Common myeloid progenitor, CD34-positive (primary cell): ENCODE measurements at regions not wholly inside any gene's neighbourhood (a gene's known extent, or its start where the extent isn't known, plus 50 kb on each side); places are given as distances from the start of the nearest gene placed in this dataset.

ENCODE experiments used
- CTCF ChIA-PET: fragments of 350-600 bp; sonication (Branson Sonifier 250); formaldehyde crosslinking; loops from one replicate; lab custom pipeline; 2021; ENCODE audit warnings: antibody characterized with exemption; lab: Charles Lee
- POLR2A ChIA-PET: fragments of 350-600 bp; sonication (Branson Sonifier 250); formaldehyde crosslinking; loops from one replicate; lab custom pipeline; 2021; ENCODE audit warnings: antibody characterized with exemption; lab: Charles Lee
- DNase-seq, 3 donors: peaks; one replicate each; pipeline versions ENCODE4 v3.0.0 to v3.0.0-alpha.2; 2013
- H3K27ac ChIP-seq, 2 experiments: 1 replicate in 1 of 2; 2 replicates in 1 of 2; pipeline ENCODE4 v1.7.0; 2013; ENCODE audit warnings: inconsistent platforms in 2 of 2, low read length in 2 of 2, mild to moderate bottlenecking in 2 of 2, low read depth in 1 of 2, moderate library complexity in 1 of 2; ENCODE audit not compliant: severe bottlenecking in 2 of 2, insufficient read depth in 1 of 2, poor library complexity in 1 of 2
- H3K27me3 ChIP-seq, 5 experiments: replicated peaks in 2 of 5; 1 replicate in 3 of 5; 2 replicates in 2 of 5; pipeline versions ENCODE4 v1.6.1 to v1.7.0; 2013; ENCODE audit warnings: low read length in 4 of 5, mild to moderate bottlenecking in 2 of 5, moderate library complexity in 2 of 5, inconsistent platforms in 1 of 5; ENCODE audit not compliant: insufficient read depth in 5 of 5, control insufficient read depth in 4 of 5
- H3K36me3 ChIP-seq, 4 experiments: 1 replicate in 2 of 4; 2 replicates in 2 of 4; pipeline versions ENCODE4 v1.6.1 to v1.7.0; 2013; ENCODE audit warnings: low read length in 3 of 4, control low read depth in 1 of 4, mild to moderate bottlenecking in 1 of 4; ENCODE audit not compliant: control insufficient read depth in 4 of 4, insufficient read depth in 4 of 4
- H3K4me1 ChIP-seq, 4 experiments: 1 replicate in 3 of 4; 2 replicates in 1 of 4; pipeline versions ENCODE4 v1.6.1 to v1.7.1; 2013; ENCODE audit warnings: low read length in 3 of 4, mild to moderate bottlenecking in 3 of 4, control low read depth in 1 of 4, inconsistent platforms in 1 of 4, moderate library complexity in 1 of 4; ENCODE audit not compliant: control insufficient read depth in 4 of 4, insufficient read depth in 4 of 4; ENCODE audit errors: control extremely low read depth in 1 of 4
- H3K4me3 ChIP-seq, 7 experiments: 1 replicate in 4 of 7; 2 replicates in 3 of 7; pipeline versions ENCODE4 v1.5.1 to v1.7.0; 2013; ENCODE audit warnings: mild to moderate bottlenecking in 7 of 7, low read length in 6 of 7, moderate library complexity in 6 of 7, inconsistent platforms in 2 of 7, low read depth in 2 of 7, control low read depth in 1 of 7; ENCODE audit not compliant: insufficient read depth in 4 of 7, control insufficient read depth in 1 of 7; ENCODE audit errors: extremely low read depth in 1 of 7
- H3K9me3 ChIP-seq, 5 experiments: 1 replicate in 4 of 5; 2 replicates in 1 of 5; pipeline versions ENCODE4 v1.6.1 to v1.7.1; 2013; ENCODE audit warnings: low read length in 4 of 5, mild to moderate bottlenecking in 2 of 5, inconsistent platforms in 1 of 5, low read depth in 1 of 5, moderate library complexity in 1 of 5; ENCODE audit not compliant: control insufficient read depth in 4 of 5, insufficient read depth in 2 of 5; ENCODE audit errors: control extremely low read depth in 1 of 5
- WGBS: methylation state at CpG from one replicate; pipeline ENCODE4 v1.1.5; 2013; ENCODE audit not compliant: insufficient coverage; 5-methylcytosine and 5-hydroxymethylcytosine counted together

DNA sequence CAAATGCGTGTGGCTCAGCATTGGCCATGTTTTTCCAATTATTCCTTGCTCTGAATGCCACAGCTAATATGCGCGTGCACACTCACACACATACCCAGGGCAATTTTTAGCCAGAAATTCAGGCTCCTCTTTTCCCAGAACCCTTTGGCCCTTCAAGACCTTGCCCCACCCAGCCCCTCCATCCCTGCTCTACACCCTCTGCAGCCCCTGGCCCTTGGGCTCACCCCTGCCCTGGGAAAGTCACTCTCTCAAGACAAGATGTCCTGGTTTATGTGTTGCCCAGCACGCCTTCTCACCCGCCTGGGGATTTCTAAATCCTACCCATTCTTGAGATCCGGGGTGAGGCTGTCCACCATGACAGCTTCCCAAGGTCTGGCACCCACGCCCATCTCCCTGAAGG is 319.7 kb downstream of the CYP26B1 start:
- Histone ChIP-seq H3K27ac (no peak overlapping the region), H3K36me3 (no peaks in the 10 kb centered on the region), H3K4me1 (no peaks in the 10 kb centered on the region), H3K27me3 (peaks cover 0 to 14% (median 2%) of the 10 kb centered on the region in 5 experiments), H3K4me3 (no peak overlapping the region), H3K9me3 (peaks cover 0 to 4% (median 0%) of the 10 kb centered on the region in 5 experiments)
- ChIA-PET CTCF (no interaction called here), POLR2A (no interaction called here)
- no peak for DNase-seq
- WGBS = 100% methylated on average over 5 of the region's 7 CpGs

DNA sequence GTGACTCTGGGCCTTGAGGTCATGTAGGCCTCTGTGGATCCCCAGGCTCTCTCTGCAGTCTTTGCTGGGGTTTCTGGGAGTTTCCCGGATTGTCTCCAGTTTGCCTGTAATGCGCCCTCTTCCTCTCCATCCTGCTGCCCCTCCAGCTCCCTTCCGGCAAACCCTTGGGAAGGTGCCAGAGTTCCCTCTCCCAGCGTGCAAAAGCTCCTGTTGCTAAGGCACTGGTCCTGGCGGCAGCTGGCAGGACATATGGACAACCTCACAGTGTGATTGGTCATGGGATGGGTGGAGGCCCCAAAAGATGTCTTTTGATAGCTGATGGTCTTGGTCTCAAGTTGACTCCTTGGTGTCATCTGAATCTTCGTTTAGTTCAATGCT is 320.1 kb downstream of the CYP26B1 start:
- POLR2A ChIA-PET = no interaction called here
- no peak for DNase-seq
- no peaks in the 10 kb centered on the region for H3K4me1 ChIP-seq
- peaks cover 0 to 12% (median 2%) of the 10 kb centered on the region in 5 experiments for H3K27me3 ChIP-seq
- no peak overlapping the region for H3K4me3 ChIP-seq
- no peak overlapping the region for H3K27ac ChIP-seq
- H3K36me3 ChIP-seq = no peaks in the 10 kb centered on the region
- CTCF ChIA-PET = no interaction called here
- WGBS = 97% methylated on average over 6 of the region's 6 CpGs
- peaks cover 0 to 4% (median 0%) of the 10 kb centered on the region in 5 experiments for H3K9me3 ChIP-seq

DNA sequence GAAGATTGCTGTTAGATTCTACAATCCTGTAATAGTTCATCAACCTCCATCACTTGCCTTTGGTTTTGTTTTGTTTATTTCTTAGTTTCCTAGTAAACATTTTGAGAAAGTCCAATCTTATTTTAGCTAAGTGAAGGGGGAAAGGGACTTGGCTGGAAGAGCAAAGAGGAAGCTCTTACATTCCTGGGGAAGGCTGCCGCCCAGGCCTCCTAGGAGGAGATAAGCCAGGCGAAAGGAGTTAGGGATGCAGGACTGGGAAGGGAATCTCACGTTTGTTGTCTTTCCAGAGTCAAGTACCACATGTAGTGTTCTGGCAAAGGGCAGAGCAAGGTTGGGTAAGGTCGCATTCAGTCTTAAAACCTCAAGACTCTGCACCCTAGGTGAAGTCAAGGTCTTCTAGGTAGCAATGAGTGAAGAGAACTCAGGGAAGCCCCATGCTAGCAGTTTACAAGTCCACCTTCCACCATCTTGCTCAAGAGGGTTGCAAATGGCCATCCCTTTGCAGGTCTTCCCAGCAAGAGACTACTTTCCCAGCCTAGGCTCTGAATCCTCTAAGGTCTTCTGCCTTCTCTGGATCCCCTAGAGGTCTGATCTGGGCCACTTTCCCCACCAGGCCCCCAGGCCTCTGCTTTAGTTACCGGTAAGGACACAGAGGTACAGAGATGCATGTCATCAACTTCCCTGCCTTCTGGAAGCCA is 320.7 kb downstream of the CYP26B1 start:
- Histone ChIP-seq H3K36me3 (no peaks in the 10 kb centered on the region), H3K27ac (no peak overlapping the region), H3K4me1 (no peaks in the 10 kb centered on the region), H3K4me3 (no peak overlapping the region), H3K27me3 (peaks cover 0 to 12% (median 5%) of the 10 kb centered on the region in 5 experiments), H3K9me3 (peaks cover 0 to 4% (median 0%) of the 10 kb centered on the region in 5 experiments)
- WGBS = 85% methylated on average over 4 of the region's 5 CpGs
- ChIA-PET POLR2A (no interaction called here), CTCF (no interaction called here)
- DNase-seq = no peak

DNA sequence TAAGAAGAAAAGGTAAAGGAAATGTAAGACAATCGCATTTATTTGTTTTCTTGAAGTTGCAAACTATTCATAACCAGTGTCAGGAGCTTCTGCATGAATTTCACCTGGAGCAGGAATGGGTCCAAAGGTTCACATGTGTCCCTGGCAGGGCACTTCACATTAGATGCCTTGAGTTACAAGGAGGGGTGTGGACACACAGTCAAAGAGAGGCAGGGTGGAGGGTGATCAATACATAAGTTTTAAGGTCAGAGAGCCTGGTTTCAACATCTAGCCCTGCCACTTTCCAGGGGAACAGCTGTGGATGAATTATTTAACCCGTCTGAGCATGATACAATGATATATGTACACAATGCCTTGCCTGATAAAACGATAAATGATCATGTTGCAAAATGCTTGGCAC is 321.4 kb downstream of the CYP26B1 start:
- Histone ChIP-seq H3K36me3 (no peaks in the 10 kb centered on the region), H3K27me3 (peaks cover 0 to 8% (median 3%) of the 10 kb centered on the region in 5 experiments), H3K27ac (no peak overlapping the region), H3K4me1 (no peaks in the 10 kb centered on the region), H3K4me3 (no peak overlapping the region), H3K9me3 (peaks cover 0 to 4% (median 0%) of the 10 kb centered on the region in 5 experiments)
- CTCF ChIA-PET = interaction anchor here (0.8 kb wide), 1 partner anchor 9 kb away, joined by 4 read pairs; no protein-coding TSS in a partner anchor
- no peak for DNase-seq
- POLR2A ChIA-PET = no interaction called here
- 100% methylated on average over 2 of the region's 3 CpGs for WGBS

DNA sequence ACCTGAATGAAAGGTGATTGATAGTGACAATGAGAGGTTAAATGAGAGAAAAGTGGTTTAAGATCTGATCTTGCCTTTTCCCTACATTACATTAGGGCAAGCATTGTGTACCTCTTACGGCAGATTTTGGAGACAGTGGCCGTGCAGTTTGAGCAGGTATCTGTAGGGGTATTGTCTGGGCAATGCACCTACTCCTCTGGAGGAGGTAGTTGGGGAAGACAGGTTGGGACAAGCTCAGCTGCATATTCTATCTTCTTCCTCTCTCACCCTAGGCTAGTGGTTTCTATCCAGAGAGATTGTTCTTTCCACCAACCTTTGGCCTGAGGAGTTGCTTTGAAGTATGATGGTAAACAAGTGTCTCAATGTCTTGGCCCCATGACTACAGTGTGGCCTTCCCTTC is 323.2 kb downstream of the CYP26B1 start:
- Histone ChIP-seq H3K27ac (no peak overlapping the region), H3K4me1 (no peaks in the 10 kb centered on the region), H3K36me3 (no peaks in the 10 kb centered on the region), H3K9me3 (peaks cover 0 to 4% (median 0%) of the 10 kb centered on the region in 5 experiments), H3K4me3 (no peak overlapping the region), H3K27me3 (peaks cover 0 to 5% (median 1%) of the 10 kb centered on the region in 5 experiments)
- no peak for DNase-seq
- CTCF ChIA-PET = no interaction called here
- POLR2A ChIA-PET = no interaction called here
- no CpG with 5 or more reads among the region's 2 CpGs for WGBS

DNA sequence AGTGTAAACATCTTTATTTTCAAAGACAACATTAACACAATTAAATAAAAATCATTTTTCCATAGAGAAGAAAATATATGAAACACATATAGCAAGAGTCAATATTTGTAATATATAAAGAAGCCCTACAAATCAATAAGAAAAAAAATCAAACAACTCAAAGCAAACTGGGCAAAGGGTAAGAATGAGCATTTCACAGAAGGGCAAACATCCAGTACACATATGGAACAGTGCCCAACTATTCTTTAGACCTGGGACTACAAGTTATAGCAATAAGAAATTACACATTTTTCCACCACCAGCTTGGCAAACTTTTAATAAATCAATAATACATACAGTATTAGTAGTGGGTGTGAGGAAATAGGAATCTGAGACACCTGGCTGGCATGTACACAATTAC is 324.1 kb downstream of the CYP26B1 start:
- CTCF ChIA-PET = no interaction called here
- H3K4me3 ChIP-seq = no peak overlapping the region
- no peak overlapping the region for H3K27ac ChIP-seq
- H3K27me3 ChIP-seq = peaks cover 0 to 5% (median 0%) of the 10 kb centered on the region in 5 experiments
- H3K9me3 ChIP-seq = peaks cover 0 to 4% (median 0%) of the 10 kb centered on the region in 5 experiments
- DNase-seq = no peak
- H3K36me3 ChIP-seq = no peaks in the 10 kb centered on the region
- POLR2A ChIA-PET = no interaction called here
- no peaks in the 10 kb centered on the region for H3K4me1 ChIP-seq

DNA sequence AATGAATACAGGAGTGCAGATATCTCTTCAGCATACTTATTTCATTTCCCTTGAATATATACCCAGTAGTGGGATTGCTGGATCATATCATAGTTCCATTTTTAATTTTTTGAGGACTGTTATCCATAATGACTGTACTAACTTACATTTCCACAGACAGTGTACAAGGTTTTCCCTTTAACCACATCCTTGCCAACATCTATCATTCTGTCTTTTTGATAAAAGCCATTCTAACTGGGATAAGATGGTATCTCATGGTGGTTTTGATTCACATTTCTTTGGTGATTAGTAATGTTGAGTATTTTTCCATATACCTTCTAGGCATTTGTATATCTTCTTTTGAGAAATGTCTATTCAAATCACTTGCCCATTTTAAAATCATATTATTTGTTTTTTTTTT is 325.2 kb downstream of the CYP26B1 start:
- DNase-seq = no peak
- peaks cover 0 to 5% (median 0%) of the 10 kb centered on the region in 5 experiments for H3K27me3 ChIP-seq
- H3K27ac ChIP-seq = no peak overlapping the region
- H3K9me3 ChIP-seq = peaks cover 0 to 4% (median 0%) of the 10 kb centered on the region in 5 experiments
- no peaks in the 10 kb centered on the region for H3K36me3 ChIP-seq
- ChIA-PET POLR2A (no interaction called here), CTCF (no interaction called here)
- H3K4me3 ChIP-seq = no peak overlapping the region
- no peaks in the 10 kb centered on the region for H3K4me1 ChIP-seq
